Ovary (tissue), 3 donors: ENCODE measurements at regions not wholly inside any gene's neighbourhood (a gene's known extent, or its start where the extent isn't known, plus 50 kb on each side); places are given as distances from the start of the nearest gene placed in this dataset.

ENCODE experiments used
- POLR2A ChIP-seq: fragments of 450-650 bp; IDR thresholded peaks from one replicate; pipeline ENCODE4 v1.6.1; 2017; ENCODE audit warnings: antibody characterized with exemption, mild to moderate bottlenecking, moderate library complexity
- TF ChIP-seq, protein P1 (sequence below), 3 donors: fragments of 450-650 bp in 2 of 3; fragments of 200-600 bp in 1 of 3; IDR thresholded peaks; one replicate each; pipeline versions ENCODE4 v1.5.1 to v1.8.0; 2016 to 2022; ENCODE audit warnings: antibody characterized with exemption in 3 of 3, mild to moderate bottlenecking in 1 of 3
- donor health status: DM: no; HTN: no; CAD: no.

DNA sequence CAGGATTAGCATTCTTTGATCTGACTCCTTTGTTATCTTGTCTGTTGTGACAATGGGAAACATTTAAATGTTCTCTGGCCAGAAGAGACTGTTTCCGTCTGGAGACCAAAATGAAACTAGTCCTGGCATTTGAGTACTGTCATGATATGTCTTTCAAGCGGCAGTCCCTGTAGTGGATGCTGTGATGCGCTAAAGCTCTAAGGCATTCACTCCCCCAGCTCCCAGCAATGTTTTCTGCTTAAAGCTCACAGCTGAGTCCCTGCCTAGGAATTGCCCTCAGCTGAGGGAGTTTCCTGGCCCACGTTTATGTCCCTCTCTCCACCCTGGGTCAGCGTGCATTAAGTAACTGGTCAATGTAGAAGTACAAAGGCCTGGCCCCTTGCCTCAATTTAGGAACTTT lies 109.4 kb downstream of the UCHL5 start:
- TF ChIP-seq, protein P1, sequence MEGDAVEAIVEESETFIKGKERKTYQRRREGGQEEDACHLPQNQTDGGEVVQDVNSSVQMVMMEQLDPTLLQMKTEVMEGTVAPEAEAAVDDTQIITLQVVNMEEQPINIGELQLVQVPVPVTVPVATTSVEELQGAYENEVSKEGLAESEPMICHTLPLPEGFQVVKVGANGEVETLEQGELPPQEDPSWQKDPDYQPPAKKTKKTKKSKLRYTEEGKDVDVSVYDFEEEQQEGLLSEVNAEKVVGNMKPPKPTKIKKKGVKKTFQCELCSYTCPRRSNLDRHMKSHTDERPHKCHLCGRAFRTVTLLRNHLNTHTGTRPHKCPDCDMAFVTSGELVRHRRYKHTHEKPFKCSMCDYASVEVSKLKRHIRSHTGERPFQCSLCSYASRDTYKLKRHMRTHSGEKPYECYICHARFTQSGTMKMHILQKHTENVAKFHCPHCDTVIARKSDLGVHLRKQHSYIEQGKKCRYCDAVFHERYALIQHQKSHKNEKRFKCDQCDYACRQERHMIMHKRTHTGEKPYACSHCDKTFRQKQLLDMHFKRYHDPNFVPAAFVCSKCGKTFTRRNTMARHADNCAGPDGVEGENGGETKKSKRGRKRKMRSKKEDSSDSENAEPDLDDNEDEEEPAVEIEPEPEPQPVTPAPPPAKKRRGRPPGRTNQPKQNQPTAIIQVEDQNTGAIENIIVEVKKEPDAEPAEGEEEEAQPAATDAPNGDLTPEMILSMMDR (IDR thresholded peaks at IDR 0.05), result no peak
- TF ChIP-seq POLR2A, result no peak
